Gastrocnemius medialis (tissue), 4 donors: ENCODE measurements at regions not wholly inside any gene's neighbourhood (a gene's known extent, or its start where the extent isn't known, plus 50 kb on each side); places are given as distances from the start of the nearest gene placed in this dataset.

Experiments used
- POLR2A ChIP-seq, 2 donors: fragments of 450-650 bp; IDR thresholded peaks; one replicate each; pipeline ENCODE4 v1.6.1; 2017; ENCODE audit warnings: antibody characterized with exemption in 2 of 2, mild to moderate bottlenecking in 2 of 2, moderate library complexity in 2 of 2
- TF ChIP-seq, protein P1 (sequence below), 5 experiments: fragments of 450-650 bp in 3 of 5; fragments of 200-600 bp in 2 of 5; sonication (generic) in 2 of 5; IDR thresholded peaks in 4 of 5; conservative IDR thresholded peaks in 1 of 5; 1 replicate in 4 of 5; 2 replicates in 1 of 5; pipeline ENCODE4 v1.5.1; 2016 to 2019; ENCODE audit warnings: antibody characterized with exemption in 5 of 5, mild to moderate bottlenecking in 3 of 5, moderate library complexity in 3 of 5

DNA sequence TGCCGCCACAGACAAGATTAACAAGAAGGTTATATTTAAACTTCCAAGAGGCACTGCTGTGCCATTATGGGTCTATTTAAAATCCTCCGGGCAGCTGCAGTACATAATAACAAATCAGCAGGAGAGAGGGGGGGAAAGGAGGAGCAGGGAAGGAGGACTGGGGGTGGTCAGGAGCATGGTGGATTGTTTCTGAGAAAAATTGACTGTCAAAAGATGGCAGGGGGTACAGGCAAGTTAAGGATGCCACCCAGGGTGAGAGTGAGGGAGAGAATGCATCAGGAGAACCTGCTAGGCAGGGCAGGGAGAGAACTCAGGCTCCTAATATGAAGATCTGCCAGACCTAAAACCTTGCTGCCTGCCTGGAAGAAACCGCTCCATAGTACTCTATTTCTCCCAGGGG lies 181.8 kb downstream of the GRIN2B start:
- TF ChIP-seq, protein P1, sequence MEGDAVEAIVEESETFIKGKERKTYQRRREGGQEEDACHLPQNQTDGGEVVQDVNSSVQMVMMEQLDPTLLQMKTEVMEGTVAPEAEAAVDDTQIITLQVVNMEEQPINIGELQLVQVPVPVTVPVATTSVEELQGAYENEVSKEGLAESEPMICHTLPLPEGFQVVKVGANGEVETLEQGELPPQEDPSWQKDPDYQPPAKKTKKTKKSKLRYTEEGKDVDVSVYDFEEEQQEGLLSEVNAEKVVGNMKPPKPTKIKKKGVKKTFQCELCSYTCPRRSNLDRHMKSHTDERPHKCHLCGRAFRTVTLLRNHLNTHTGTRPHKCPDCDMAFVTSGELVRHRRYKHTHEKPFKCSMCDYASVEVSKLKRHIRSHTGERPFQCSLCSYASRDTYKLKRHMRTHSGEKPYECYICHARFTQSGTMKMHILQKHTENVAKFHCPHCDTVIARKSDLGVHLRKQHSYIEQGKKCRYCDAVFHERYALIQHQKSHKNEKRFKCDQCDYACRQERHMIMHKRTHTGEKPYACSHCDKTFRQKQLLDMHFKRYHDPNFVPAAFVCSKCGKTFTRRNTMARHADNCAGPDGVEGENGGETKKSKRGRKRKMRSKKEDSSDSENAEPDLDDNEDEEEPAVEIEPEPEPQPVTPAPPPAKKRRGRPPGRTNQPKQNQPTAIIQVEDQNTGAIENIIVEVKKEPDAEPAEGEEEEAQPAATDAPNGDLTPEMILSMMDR (IDR thresholded peaks at IDR 0.05 in 4 of 5, conservative IDR thresholded peaks at IDR 0.05 in 1 of 5): no peak
- TF ChIP-seq POLR2A (IDR thresholded peaks at IDR 0.05): no peak
